Osteocyte (in vitro differentiated cells): ENCODE measurements at regions not wholly inside any gene's neighbourhood (a gene's known extent, or its start where the extent isn't known, plus 50 kb on each side); places are given as distances from the start of the nearest gene placed in this dataset.

Experiments used
- DNase-seq: peaks from one replicate; pipeline ENCODE4 v3.0.0; 2021; ENCODE audit warnings: mixed read lengths; ENCODE audit not compliant: unreplicated experiment; ENCODE audit errors: extremely low spot score
- H3K27ac Mint-ChIP-seq: one replicate; pipeline ENCODE4 v1.8.0; 2021; ENCODE audit warnings: mild to moderate bottlenecking, mixed read lengths; ENCODE audit not compliant: unreplicated experiment
- H3K27me3 Mint-ChIP-seq: one replicate; pipeline ENCODE4 v1.8.0; 2021; ENCODE audit warnings: mixed read lengths; ENCODE audit not compliant: unreplicated experiment
- H3K36me3 Mint-ChIP-seq: one replicate; pipeline ENCODE4 v1.8.0; 2021; ENCODE audit warnings: mixed read lengths; ENCODE audit not compliant: unreplicated experiment
- H3K4me1 Mint-ChIP-seq: one replicate; pipeline ENCODE4 v1.8.0; 2021; ENCODE audit warnings: mixed read lengths; ENCODE audit not compliant: unreplicated experiment
- H3K4me3 Mint-ChIP-seq: one replicate; pipeline ENCODE4 v1.8.0; 2021; ENCODE audit warnings: mild to moderate bottlenecking, moderate library complexity, mixed read lengths; ENCODE audit not compliant: unreplicated experiment
- H3K9me3 Mint-ChIP-seq: one replicate; pipeline ENCODE4 v1.8.0; 2021; ENCODE audit warnings: mixed read lengths; ENCODE audit not compliant: unreplicated experiment
- TF ChIP-seq, protein P1 (sequence below): fragments of 200-600 bp; sonication (generic); IDR thresholded peaks from 2 replicates; pipeline ENCODE4 v1.5.0; 2021; ENCODE audit warnings: antibody characterized with exemption, mild to moderate bottlenecking, moderate library complexity

DNA sequence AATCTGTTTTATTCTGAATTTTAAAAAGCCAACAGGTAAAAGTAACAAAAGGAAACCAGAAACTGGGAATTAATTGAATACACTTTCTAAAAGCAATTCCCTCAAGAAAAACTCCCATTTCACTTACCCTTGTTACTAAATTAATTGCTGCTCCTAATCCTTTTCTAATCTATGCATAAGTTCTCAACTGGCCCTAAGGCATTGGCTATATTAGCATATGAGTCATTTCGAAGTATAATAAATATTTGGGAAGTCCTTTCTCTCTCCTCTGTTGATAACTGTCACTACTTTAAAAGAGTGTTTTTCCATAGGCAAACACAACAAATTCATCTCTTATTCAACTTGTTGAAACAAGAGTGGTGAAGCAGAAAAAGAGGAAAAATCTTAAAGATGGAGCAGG is 486.5 kb upstream of the HTR2C start:
- no peak for DNase-seq
- TF ChIP-seq, protein P1, sequence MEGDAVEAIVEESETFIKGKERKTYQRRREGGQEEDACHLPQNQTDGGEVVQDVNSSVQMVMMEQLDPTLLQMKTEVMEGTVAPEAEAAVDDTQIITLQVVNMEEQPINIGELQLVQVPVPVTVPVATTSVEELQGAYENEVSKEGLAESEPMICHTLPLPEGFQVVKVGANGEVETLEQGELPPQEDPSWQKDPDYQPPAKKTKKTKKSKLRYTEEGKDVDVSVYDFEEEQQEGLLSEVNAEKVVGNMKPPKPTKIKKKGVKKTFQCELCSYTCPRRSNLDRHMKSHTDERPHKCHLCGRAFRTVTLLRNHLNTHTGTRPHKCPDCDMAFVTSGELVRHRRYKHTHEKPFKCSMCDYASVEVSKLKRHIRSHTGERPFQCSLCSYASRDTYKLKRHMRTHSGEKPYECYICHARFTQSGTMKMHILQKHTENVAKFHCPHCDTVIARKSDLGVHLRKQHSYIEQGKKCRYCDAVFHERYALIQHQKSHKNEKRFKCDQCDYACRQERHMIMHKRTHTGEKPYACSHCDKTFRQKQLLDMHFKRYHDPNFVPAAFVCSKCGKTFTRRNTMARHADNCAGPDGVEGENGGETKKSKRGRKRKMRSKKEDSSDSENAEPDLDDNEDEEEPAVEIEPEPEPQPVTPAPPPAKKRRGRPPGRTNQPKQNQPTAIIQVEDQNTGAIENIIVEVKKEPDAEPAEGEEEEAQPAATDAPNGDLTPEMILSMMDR, result no peak
- no peaks in the 10 kb centered on the region for H3K4me1 Mint-ChIP-seq
- H3K27ac Mint-ChIP-seq, result no peak overlapping the region
- no peaks in the 10 kb centered on the region for H3K36me3 Mint-ChIP-seq
- H3K9me3 Mint-ChIP-seq, result peaks cover 3% of the 10 kb centered on the region
- H3K27me3 Mint-ChIP-seq, result no peaks in the 10 kb centered on the region
- H3K4me3 Mint-ChIP-seq, result no peak overlapping the region

DNA sequence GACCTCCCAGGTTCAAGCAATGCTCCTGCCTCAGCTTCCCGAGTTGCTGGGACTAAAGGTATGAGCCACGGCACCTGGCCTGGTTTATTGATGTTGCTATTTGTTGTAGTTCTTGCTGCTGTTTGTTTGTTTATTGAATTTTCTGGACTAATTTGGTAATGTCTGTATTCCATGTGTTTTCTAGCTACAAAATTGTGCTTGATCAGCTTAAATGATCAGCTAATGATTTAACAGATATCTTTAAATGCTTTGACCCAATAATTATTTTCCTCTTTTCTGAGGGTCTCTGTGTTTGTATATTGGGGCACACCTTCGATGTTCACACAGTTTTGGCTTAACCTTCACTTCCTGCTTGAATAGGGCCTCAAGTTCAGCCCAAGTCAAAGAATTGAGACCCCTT is 488.1 kb upstream of the HTR2C start:
- no peaks in the 10 kb centered on the region for H3K27me3 Mint-ChIP-seq
- H3K4me1 Mint-ChIP-seq, result no peaks in the 10 kb centered on the region
- H3K4me3 Mint-ChIP-seq, result no peak overlapping the region
- DNase-seq, result no peak
- peaks cover 10% of the 10 kb centered on the region for H3K9me3 Mint-ChIP-seq
- no peaks in the 10 kb centered on the region for H3K36me3 Mint-ChIP-seq
- TF ChIP-seq, protein P1, result no peak
- H3K27ac Mint-ChIP-seq, result no peak overlapping the region

DNA sequence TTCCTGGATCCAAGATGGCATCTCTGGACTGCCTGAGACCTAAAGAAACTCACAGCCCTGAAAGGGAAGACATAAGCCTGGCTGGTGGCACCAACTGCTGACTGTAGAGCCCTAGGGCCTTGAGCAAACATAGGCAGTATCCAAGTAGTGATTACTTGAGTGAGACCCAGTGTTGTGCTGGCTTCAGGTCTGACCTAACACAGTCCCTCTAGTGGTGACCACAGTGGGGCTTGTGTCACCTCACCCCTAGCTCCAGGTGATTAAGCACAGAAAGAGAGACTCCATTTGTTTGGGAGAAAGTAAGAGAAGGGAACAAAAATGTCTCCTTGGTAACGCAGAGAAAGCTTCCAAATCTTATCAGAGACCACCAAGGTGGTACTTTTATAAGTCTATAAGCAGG is 496.3 kb upstream of the HTR2C start:
- Mint-ChIP-seq H3K4me3 (no peak overlapping the region), H3K27ac (no peak overlapping the region), H3K36me3 (no peaks in the 10 kb centered on the region), H3K27me3 (no peaks in the 10 kb centered on the region), H3K4me1 (no peaks in the 10 kb centered on the region), H3K9me3 (peaks cover 26% of the 10 kb centered on the region)
- DNase-seq, result no peak
- TF ChIP-seq, protein P1, result no peak

DNA sequence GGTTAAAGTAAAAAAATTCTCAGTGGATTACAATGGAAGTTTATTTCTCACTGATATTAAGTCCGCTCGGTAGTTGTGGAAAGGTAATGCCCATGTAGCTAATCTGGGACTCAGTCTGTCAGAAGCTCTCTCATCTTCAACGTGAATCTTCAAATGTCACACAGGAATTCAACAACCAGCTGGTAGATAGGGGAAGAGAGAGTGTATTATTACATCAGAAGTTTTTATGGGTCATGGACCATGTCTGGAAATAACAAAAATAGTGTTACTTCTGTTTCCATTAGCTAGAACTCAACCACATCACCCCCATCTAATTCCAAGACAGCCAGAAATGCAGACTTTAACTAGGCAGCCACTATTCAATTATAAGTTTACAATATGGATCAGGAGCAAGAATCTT is 506.1 kb upstream of the HTR2C start:
- Mint-ChIP-seq H3K27me3 (peaks cover 5% of the 10 kb centered on the region), H3K36me3 (no peaks in the 10 kb centered on the region), H3K27ac (no peak overlapping the region), H3K4me1 (no peaks in the 10 kb centered on the region), H3K4me3 (no peak overlapping the region), H3K9me3 (no peaks in the 10 kb centered on the region)
- TF ChIP-seq, protein P1, result no peak
- DNase-seq, result no peak

DNA sequence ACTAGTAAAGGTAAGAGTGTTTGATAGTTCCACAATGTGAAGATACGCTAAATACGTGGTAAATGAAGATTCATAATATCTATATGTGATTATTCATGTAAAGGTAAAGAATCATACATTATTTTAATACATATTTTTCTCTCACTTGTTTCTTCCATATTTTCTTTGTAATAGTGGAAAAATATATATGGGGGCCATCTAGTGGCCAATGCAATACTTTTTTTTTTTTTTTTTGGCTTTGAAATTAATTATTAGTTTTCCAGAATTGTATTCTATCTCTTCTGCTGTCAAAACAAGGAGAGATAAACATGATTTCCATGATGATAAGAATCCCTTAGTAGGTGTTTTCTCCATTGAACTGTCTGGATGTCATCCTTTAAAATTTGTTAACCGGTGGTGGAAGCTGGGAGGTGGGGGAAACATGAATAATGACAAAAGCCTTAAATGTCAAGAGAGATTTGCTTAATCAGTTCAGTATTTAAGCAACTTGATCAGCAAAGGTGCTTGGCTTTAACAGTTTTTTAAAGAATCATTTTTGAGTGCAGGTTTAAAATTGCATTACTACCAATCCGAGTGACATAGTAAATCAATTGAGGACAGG is 508.7 kb upstream of the HTR2C start:
- Mint-ChIP-seq H3K36me3 (no peaks in the 10 kb centered on the region), H3K4me3 (no peak overlapping the region), H3K27me3 (peaks cover 5% of the 10 kb centered on the region), H3K4me1 (no peaks in the 10 kb centered on the region), H3K9me3 (no peaks in the 10 kb centered on the region), H3K27ac (no peak overlapping the region)
- DNase-seq, result no peak
- TF ChIP-seq, protein P1, result peak; percentile 46
